NCI-H2196 treated with DMSO at 0.1 percent for 48 hours (cell line): ENCODE measurements at regions not wholly inside any gene's neighbourhood (a gene's known extent, or its start where the extent isn't known, plus 50 kb on each side); places are given as distances from the start of the nearest gene placed in this dataset.
A peak's percentile ranks its signal among the peaks of the same experiment; 100 is the strongest.
"Not testable (repeated sequence)": the region's sequence is repeated elsewhere in the genome, so short reads cannot be mapped to it uniquely, and the experiment has no call there.

Experiments used
- DNase-seq: peaks from one replicate; lab custom pipeline; 2025; ENCODE audit not compliant: unreplicated experiment; lab: John Stamatoyannopoulos, UW

- DNase-seq, result no peak
Observed at GRCh38 chr1:60864722-60865121, 217.6 kb upstream of the NFIA start.

GRCh38 chr1:60863131-60863530, 219.2 kb upstream of the NFIA start:
- DNase-seq, result no peak

- DNase-seq, result no peak
Observed at GRCh38 chr1:60861961-60862567, 220.3 kb upstream of the NFIA start.

DNA sequence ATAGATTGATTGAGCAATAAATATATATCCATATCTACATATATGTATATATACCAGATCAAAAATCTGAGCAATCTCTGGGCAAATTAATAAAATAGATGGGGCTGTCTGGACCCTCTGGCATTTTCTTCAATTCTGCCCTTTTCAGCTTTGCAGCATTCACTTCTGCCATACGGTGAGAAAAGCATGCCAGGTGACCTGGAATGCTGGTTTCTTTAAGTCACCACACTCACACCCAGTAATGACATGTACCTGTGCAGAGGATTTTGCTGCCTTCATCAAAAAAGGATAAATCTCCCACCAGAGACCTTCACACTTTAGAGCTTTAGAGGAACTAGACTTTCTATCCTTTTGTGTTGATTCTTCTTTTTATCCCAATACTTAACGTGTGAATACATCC, 223.2 kb upstream of the NFIA start:
- DNase-seq, result no peak

DNA sequence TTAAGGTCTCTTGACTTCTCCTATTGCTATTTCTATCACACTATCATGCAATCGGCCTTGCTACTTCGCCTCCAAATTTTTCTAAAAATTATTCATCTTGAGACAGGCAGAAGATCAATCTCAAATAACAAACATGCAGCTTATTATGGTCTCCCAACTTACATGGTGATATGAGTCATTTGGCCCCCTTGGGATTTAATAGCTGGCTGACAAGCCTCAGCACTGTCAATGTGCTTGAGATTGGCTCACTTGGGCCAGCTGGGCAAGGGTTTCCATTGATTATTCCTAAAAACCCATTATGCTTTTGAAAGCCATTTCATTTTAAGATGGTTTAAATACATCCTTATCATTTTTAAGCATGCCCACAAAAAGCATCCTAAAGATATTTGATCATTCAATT, 224.5 kb upstream of the NFIA start:
- no peak for DNase-seq

DNA sequence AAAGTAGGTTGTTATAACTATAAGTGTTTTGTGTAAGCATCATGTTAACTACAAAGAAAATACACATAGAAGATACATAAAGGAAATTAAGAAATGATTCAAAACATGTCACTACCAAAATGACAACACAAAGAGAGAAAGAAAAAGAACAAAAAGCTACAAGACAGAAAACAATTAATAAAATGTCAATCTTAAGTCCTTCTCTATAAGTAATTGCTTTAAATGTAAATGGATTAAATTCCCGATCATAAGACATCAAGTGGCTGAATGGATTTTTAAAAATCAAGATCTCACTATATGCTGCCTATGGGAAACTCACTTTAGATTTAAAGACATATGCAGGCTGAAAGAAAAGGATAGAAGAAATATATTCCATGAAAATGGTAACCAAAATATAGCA, 232.3 kb upstream of the NFIA start:
- DNase-seq, result no peak

DNA sequence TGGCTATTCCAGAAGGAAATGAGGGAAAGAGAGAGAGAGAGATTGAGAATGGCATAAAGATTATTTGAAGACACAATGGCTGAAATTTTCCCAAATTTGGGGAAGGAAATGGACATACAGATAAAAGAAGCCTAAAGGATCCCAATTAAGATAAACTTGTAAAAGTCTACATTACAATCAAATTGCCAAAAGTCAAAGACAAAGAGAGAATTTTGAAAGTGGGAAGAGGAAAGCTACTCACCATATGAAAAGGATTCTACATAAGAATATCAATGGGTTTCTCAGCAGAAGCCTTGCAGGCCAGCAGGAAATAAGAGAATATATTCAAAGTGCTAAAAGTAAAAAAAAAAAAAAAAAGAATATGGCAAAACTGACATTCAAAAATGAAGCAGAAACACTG, 233.0 kb upstream of the NFIA start:
- no peak for DNase-seq

DNA sequence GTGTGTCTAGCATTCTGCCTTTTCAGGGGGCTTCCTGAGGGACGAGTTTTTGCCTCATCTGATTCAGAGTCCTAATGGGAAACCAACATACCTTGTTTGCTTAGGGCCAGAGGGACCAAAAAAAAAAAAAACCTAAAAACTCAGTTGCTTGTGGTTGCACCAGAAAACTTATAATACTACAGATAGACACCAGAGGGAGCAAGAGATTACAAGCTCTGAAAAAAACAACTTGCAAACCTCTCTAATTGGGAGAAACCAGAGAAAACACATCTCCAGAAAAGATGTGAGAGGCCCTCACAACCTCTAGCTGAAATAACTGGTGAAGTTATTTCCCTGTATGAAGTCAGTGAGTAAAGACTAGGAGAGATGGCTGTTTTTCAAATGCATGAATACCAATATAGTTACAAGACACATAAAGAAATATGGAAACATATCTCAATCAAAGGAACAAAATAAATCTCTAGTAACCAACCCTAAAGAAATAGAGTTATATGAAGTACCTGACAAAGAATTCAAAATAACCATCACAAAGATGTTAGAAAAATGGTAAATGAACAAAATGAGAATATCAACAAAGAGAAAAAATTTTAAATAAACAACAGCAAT, 233.7 kb upstream of the NFIA start:
- DNase-seq, result peak; percentile 26

- no peak for DNase-seq
Observed at GRCh38 chr1:60847855-60848582, 234.3 kb upstream of the NFIA start.

DNA sequence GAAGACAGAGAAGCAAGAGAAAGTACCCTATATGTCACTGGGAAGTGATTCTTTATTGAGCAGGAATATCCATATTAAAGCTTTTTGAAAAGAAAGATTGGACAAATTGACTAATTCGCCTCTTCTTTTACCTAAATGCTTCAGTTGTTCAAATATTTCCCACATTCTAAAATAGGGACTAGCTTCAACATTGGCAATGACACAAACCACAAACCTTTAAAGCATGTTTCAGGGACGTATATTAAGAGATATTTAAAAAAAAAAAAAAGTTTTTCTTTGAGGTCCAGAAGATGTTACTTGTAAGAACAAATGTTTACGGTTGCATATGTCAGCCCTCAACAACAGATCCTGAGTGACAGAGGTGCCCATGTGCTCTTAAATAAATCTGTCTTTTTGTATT, 235.0 kb upstream of the NFIA start:
- no peak for DNase-seq

GRCh38 chr1:60845659-60846058, 236.7 kb upstream of the NFIA start:
- DNase-seq, result not testable (repeated sequence)

GRCh38 chr1:60842304-60842703, 240.1 kb upstream of the NFIA start:
- DNase-seq, result no peak

DNA sequence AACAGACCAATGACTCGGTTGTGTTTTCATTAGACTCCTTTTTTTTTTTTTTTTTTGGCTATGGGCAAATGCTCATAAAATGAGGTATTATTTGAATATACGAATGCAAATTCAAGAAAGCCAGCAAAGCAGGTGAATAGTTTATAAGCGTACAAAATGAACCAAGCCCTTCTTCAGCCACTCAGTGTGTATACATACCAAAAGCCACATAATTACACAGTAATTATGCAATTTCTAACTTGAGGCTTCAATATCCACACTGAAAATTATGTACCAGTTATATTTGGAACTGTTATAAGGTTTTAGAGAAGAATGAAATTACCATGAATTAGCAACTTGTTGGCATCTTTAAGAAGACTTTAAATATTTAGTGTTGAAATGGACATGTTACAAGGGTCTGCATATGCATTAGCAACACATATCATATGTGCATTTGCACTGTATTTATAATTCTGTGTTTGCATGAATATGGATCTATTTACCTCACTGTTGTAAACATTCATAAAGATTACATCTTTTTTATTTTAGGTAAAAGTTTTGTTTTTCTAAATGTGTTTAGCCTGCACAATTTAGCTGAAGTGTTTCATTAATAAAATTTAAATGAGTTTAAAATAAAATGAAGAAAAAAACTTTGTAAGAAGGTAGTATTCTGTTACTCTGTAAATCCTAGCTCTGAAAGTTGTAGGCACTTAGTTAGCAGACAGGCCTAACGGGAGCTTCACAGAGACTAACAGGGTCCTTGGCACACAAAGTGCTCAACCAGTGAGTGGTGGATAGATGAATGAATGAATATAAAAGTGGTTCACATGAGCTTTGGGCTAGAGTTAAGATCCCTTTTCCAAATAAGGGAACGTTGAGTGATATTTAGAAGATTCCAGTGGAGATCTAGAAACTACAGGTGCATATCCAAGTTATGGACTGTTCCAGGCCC, 241.0 kb upstream of the NFIA start:
- DNase-seq, result no peak

DNA sequence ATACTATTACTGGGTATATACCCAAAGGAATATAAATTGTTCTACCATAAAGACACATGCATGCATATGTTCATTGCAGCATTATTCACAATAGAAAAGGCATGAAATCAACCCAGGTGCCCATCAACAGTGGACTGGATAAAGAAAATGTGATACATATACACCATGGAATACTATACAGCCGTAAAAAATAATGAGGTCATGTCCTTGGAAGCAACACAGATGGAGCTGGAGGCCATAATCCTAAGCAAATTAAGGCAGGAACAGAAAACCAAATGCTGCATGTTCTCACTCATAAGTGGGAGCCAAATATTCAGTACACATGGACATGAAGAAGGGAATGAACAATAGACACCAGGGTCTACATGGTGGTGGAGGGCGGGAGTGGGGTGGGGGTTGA, 241.9 kb upstream of the NFIA start:
- not testable (repeated sequence) for DNase-seq

DNA sequence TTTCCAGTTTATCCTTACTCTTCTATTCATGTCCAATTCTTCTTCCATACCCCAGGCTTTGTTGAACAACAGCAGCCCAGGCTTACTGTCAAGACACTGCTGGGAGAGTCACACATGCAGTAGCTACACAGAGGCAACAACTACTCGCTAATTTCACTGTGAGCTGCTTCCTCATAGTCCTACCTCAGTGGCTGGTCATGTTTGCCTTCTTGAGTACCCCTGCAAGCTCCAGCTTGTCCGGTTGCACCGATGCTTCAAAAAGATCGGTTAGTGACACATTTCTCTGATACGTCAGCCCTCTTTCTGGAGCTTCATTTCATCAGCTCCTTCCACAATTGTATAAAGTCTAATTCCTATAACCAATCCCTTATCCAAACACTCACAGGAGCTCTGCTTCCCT, 246.7 kb upstream of the NFIA start:
- DNase-seq, result no peak

DNA sequence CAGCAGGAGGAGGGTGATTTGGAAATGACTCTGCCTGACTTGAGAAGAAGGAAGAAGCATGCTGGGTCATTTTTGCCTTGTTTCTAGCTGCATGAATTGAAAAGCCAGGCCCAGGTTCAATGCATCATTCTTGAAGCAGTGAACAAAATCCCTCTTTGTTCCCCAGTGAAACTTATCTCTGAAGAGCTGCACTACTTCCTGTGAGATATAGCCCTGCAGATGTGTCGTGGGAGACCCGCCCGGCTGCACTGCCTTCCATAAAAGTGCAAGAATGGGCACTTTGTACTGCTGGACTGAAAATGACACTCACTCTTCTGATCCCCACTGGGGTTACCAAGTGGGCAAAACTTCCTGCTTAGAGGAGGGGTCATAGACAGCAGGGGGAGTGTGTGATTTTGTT, 249.2 kb upstream of the NFIA start:
- no peak for DNase-seq

- DNase-seq, result no peak
Observed at GRCh38 chr1:60832367-60832766, 250.0 kb upstream of the NFIA start.

- DNase-seq, result no peak
Observed at GRCh38 chr1:60831780-60832179, 250.6 kb upstream of the NFIA start.

DNA sequence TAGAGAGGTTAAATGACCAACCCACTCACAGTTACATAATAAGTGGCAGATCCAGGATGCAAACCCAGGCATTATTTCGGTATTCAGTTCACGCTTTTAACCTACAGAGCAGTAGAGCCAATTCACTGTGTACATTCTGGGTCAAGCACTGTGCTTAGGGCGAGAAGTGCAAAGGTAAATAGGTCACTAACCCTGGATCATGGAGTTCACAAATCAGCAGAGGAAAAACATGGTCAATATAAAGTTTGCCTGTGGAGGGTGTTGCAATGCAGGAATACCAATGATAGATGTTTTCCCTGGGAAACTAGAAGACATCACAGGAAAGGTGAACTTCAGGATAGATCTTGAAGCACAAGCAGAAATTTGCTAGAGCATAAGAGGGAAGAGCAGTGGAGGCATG, 253.4 kb upstream of the NFIA start:
- no peak for DNase-seq

DNA sequence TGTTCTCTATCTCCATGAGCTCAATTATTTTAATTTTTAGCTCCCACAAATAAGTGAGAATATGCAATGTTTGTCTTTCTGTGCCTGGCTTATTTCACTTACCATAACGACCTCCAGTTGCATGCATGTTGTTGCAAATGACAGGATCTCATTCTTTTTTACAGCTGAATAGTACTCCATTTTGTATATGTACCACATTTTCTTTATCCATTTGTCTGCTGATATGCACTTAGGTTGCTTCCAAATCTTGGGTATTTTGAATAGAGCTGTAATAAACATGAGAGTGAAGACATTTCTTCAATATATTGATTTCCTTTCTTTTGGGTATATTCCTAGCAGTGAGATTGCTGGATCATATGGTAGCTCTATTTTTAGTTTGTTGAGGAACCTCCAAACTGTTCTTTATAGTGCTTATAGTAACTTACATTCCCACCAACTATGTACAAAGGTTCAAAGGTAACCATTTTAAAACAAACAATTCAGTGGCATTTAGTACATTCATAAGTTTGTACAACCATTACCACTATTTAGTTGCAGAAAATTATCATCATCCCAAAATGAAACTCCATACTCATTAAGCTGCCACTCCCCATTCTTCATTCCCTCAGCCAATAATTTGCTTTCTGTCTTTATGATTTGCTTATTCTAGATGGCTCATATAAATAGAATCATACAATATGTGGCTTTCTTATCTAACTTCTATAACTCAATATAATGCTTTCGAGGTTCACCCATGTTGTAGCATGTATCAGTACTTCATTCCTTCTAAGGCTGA, 255.9 kb upstream of the NFIA start:
- DNase-seq, result no peak

- no peak for DNase-seq
Observed at GRCh38 chr1:60825593-60825992, 256.8 kb upstream of the NFIA start.
